HG02884 (cell line): ENCODE measurements at regions not wholly inside any gene's neighbourhood (a gene's known extent, or its start where the extent isn't known, plus 50 kb on each side); places are given as distances from the start of the nearest gene placed in this dataset.
"Not testable (repeated sequence)": the region's sequence is repeated elsewhere in the genome, so short reads cannot be mapped to it uniquely, and the experiment has no call there.

Experiments
- ATAC-seq: cut with Tn5 transposase; IDR thresholded peaks from one replicate; pipeline ENCODE4 v1.9.1; 2021; ENCODE audit warnings: mild to moderate bottlenecking, moderate library complexity; ENCODE audit not compliant: unreplicated experiment

DNA sequence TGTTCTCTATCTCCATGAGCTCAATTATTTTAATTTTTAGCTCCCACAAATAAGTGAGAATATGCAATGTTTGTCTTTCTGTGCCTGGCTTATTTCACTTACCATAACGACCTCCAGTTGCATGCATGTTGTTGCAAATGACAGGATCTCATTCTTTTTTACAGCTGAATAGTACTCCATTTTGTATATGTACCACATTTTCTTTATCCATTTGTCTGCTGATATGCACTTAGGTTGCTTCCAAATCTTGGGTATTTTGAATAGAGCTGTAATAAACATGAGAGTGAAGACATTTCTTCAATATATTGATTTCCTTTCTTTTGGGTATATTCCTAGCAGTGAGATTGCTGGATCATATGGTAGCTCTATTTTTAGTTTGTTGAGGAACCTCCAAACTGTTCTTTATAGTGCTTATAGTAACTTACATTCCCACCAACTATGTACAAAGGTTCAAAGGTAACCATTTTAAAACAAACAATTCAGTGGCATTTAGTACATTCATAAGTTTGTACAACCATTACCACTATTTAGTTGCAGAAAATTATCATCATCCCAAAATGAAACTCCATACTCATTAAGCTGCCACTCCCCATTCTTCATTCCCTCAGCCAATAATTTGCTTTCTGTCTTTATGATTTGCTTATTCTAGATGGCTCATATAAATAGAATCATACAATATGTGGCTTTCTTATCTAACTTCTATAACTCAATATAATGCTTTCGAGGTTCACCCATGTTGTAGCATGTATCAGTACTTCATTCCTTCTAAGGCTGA, 255.9 kb upstream of the NFIA start:
- ATAC-seq = no peak

DNA sequence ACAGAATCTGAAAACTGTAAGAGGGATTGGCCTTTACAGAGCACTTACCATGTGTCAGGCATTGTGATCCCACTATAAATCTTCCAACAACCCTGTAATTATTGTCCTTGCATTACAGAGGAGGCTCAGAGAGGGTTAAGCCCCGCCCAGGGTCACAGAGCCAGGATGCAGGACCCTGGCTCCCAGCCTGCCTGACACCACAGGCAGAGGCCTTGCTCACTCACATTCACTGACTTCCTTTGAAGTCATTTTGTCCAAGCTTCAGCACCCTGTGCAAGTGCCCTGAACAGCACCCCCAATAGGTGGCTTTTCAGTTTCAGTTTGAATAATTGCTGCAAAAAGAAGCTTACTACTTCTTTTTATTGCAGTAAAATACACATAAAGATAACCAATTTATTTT, 256.8 kb upstream of the NFIA start:
- ATAC-seq = no peak

DNA sequence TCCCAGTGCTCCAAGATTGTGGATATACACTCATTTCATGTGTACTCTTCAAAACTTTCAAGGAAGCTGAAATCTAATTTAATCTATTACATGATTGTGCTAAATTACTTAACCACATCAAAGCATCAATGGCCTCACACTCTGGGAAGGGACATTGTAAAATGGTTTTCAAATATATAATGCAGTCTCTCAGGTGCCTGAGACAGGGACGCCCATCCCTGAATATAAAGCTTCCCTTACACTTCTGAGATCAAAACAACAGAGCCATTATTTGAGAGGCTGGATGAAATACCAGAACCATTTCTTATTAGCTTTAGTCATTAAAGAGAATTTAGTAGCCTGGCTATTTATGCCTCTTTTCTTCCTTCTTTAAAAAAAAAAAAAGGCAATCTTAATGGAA, 259.2 kb upstream of the NFIA start:
- no peak for ATAC-seq

DNA sequence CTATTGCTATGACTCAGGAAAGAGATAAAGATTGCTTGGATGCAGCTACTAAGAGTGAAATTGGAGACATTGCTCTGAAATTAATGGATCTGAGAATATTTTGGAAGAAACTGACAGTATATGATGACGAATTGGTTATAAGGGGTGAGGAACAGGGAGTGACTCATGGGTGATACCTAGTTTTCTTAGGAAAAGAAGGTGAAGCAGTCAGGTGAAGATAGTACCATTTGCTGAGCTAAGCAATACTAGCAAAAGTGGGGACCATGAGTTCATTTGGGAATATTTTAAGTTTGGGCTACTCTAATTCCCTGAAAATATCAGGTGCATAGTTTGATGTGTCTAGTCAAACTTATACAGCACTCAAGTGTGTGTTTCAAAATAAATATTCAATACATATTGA, 260.1 kb upstream of the NFIA start:
- ATAC-seq = no peak

DNA sequence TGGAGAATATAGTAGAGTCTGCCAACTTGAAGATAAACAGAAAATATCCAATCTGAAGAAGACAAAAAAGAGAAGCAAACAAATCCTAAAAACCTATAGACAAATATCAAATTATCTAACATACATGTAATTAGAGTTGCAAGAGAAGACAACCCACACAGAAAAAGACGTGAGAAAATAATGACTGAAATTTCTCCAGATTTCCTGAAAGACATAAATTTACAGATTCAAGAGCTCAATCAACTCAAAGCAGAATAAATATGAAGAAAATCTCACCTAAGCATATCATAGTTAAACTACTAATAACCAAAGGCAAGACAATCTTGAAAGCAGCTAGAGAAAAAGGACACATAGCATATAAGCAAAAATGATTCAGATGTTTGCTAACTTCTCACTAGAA, 261.2 kb upstream of the NFIA start:
- no peak for ATAC-seq

DNA sequence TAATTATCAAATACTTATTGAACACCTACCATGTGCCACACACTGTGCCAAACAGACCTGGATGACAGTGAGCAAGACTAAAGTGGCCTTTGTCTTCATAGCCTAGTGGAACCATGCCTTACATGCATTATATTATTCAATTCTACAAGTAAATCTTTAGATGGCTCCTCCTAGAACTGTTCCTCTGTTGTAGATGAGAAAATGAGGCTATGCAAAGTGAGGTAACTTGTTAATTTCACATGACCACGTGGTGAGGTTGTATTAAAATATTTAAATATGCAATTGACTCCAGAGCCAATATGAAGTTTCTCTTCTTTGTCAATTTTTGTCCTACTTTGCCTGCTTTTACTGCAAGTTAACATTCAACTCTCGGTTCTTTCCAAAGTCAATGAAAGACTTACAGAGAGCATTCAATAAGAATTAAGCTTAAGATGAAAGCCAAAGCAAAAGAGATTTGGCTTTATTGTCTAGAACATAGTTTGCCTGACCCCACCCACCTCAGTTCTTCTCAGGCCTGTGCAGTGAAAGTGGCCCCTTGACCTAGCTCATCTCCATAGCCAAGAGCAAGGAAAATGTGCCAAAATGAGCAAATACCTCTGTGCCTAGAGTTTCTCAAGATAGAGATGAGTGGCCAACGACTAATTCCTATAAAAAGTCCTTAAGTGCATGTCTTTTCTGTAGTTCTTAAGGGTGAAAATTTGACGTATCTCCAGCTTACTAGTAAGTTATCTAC, 263.2 kb upstream of the NFIA start:
- no peak for ATAC-seq

DNA sequence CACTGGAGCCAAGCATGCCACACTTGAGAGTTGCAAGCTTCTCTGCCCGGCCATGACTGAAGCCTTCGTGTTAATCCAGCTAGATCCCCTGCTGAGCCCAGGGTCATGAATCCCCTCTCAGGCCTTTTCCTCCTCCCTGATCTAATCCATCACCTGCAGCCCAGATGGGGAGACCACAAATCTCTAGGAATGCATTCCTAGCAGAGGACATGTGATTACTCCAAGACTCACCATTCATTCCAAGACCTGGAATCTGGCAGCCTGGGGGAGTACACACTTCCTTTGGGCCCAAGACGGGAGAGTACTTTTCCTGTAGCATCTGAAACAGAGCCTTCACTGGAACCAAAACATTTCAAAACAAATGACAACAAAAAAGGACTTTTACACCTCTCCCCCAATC, 269.3 kb upstream of the NFIA start:
- ATAC-seq = no peak

DNA sequence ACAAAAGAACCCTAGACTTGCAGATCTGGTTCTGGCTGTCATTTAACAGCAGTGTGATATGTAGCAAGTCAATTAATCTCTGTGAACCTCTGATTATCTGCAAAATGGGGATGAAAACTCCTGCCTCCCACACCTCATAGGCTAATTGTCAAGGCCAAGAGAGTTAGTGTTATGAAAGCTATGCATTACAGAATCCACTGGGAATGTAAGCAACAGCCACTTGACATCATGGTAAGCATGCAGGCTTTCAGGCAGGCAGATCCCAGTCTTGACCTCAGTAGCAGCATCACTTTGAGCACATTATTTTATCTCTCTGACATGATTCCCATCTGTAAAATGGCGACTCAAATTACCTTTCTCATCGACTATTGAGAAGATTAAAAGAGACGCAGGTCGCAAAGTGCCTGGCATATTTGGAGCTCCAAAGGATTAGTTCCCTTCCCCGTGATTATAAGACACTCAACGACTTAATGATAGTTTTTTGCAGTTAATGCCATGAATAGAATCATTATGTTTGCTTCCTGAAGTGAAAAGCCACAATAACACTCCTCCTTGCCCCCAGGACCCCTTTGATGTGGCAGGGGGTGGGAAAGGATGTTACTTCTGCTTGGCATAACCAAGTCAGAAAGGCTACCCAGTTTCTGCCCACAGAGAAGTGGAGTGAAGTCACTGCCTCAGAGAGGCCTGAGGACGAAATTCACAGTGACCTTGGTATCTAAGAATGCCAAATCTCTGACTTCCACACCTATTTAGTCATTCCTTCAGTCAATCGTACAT, 273.0 kb upstream of the NFIA start:
- no peak for ATAC-seq

DNA sequence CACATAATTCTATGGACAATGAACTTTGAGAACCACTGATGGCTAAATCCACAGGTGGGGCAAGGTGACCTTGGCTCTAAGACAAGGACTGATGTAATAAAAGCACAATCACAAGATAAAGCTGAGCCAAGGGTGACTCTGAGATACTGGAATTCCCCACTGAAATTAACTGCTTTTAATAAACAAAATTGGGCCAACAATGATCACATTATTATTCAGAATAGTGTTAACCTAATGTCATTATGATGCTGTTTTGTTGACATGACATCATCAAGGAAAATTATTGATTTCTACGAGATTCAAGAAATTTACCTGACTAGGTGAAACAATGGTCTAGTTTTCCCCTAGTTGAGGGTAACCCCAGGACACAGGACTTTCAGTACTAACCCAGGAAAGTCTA, 273.7 kb upstream of the NFIA start:
- no peak for ATAC-seq

DNA sequence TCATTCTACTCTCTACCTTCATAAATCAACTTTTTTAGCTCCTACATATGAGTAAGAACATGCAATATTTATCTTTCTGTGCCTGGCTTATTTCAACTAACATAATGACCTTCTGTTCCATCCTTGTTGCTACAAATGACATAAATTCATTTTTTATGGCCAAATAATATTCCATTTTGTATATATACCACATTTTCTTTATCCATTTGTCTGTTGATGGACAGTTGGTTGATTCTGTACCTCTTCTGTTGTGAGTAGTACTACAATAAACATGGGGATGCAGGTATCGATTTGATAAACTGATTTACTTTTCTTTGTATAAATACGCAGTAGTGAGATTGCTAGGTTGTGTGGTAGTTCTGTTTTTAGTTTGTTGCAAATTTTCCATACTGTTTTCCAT, 279.5 kb upstream of the NFIA start:
- no peak for ATAC-seq

DNA sequence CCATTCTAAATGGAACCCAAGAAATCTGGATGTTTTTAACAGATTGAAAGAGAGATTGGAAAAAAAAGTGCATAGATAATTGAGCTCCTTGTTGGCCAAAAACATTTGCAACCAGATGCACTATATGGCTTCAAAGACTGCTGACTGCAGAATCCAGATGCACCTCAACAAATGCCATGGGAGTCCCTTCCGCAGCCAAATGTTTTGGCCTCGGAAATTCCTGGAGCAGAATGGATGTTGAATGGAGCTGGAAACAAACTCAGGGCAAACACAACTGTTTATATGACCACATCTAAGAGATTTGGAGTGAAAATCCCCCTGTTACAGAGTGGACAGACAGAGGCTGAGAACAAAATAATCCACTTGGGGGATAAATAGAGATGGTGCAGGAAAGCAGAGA, 285.0 kb upstream of the NFIA start:
- no peak for ATAC-seq

DNA sequence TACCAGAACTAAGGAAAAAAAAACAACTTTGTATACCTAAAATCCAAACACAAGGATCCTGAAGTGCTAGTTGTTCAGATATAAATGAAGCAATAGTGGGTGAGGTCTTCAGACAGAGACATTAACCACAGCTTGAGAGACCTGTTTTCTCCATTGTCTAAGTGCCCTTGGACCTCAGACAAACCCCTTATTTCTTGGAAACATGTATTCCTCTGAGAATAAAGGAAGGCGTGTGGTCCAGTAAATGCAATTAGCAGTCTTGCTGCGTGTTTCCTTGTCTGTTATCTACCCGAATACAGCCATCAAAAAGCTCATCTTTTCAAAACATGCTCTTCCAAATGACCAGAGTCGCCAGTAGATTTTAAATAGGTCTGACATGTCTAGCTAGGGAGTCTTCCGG, 291.1 kb upstream of the NFIA start:
- ATAC-seq = no peak

DNA sequence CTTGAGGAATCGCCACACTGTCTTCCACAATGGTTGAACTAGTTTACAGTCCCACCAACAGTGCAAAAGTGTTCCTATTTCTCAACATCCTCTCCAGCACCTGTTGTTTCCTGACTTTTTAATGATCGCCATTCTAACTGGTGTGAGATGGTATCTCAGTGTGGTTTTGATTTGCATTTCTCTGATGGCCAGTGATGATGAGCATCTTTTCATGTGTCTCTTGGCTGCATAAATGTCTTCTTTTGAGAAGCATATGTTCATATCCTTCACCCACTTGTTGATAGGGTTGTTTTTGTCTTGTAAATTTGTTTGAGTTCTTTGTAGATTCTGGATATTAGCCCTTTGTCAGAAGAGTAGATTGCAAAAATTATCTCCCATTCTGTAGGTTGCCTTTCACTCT, 309.3 kb upstream of the NFIA start:
- ATAC-seq = not testable (repeated sequence)

DNA sequence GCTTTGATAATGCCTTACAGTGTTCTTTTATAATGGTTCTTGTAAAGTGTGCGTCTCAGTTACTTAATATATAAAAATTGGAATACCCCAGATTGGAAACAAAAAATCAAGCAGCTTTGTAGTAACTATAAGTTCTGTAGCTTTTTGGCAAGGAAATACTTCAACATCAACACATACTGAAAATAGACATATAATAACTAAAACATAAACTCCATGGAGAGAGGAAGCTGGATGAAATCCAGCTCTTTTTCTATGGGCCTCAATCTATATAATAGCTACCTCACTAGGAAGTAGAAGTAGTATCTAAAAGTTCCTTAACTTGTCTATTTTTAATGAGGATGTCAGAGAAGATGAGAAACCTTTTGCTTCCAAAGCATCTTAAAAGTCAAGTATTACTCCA, 313.3 kb upstream of the NFIA start:
- ATAC-seq = no peak

DNA sequence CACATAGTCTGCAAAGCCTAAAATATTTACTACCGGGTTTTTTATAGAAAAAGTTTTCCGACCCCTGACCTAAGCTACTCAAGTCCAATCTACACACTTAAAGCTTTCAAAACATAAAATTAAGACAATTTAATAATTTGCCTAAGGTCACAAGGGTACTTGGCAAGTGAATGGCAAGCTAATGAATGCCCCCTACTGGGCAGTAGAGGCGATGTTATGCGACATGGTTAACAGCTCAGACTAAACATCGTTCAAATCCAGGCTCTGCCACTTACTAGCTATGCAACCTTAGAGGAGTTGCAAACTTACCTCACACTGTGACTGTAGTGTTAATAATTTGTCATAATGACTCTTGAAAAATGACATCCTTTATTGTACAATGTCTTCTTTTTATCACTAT, 317.2 kb upstream of the NFIA start:
- no peak for ATAC-seq

DNA sequence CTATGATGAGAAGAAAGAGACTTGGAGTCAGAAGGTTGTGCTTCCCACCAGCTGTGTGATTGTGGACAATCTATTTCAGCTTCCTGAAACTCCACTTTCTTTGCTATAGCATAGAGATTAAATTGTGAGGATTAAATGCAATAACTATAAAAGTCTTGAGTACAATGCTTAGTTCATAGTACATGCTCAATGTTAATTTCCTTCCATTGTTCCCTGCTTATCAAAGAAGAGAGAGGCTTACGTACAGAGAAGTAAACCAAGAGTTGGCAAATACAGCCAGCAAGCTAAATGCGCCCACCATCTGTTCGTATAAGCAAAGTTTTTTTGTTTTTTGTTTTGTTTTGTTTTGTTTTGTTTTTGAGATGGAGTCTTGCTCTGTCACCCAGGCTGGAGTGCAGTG, 317.9 kb upstream of the NFIA start:
- no peak for ATAC-seq

DNA sequence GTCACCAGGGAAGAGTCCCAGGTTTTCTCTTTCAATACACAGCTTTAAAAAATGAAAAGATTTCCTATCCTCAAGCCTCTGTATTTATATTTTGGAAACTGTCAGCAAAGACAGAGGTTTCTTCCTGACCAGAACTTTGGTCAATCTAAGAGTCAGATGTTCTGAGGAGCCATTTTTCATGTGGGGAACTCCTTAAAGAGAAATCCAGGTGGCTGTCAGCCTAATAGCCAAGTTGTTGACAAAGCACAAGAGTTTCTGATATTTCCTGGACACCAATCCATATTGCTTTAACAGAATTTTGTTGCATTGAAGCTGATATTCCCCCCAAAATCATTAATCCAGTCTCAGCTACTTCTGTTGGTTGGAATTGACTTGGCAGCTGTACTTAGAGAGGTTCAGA, 318.6 kb upstream of the NFIA start:
- no peak for ATAC-seq

DNA sequence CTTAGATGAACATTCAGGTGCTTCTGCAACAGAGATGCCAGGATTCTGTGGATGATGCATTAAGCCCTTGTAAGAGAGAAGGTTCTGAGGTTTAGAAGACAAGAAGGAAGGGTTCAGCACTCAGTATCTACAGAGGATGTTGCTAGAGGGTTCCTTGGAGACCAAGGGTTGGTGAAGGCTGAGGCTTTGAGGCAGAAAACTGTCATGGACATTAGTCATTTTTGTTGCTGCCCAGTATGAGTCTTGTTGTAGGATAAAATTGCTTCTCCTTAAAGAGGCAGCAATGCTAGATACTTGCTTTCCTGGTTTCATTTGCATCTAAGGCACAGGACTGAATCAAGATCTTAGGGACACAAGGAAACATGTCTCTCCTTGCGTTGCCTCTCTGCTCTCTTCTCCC, 319.4 kb upstream of the NFIA start:
- ATAC-seq = no peak

DNA sequence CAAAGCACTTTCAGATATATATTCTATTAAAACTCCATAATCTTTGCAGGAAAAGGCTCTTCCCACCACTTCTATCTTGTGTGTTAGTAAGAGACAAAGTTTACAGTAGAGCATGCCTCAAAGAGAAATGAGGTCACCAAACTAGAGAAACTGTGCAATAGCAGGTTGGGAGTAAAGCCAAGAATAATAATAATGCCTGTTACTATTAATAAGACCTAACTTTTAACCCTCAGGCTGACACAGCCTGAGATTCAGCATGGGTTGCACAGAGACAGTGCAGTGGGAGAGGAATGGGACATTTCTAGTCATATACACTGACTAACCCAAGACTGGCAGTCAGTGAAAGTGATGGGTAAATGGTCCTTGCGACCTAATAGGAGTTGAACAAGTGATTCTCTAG, 320.2 kb upstream of the NFIA start:
- ATAC-seq = no peak

DNA sequence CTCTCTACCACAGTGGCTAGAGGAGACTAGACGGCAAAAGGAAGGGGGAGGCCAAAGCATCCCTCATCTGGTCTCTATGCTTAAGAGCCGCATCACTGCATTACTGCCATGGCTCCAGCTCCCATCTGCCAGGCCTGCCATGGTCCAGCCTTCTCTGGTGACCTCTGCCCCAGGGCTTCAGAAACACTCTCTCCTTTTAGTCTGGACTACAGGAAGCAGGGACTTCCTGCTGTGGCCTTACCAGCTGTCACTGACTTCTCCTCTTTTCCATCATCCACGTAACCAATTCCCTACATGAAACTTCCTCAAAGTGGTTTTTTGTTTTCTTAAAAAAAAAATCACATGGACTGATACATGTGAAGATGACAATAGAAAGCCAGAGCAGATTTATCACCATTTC, 323.1 kb upstream of the NFIA start:
- ATAC-seq = no peak

DNA sequence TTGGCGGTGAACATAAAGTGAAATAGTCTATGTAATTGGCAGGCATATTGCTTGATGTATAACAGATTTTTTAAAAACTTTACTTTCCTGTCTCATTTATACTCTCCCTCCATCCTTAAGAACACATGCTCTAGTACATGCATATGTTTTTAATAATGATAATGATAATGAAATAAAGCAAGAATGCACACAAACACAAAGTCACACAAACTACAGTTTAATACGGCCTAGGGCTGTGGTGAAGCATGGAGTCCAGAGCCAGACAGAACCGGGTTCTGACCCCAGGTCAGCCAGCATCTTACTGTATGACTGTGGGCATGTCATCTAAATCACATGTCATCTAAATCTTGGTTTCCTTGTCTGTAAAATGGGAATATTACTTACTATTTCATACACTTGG, 324.9 kb upstream of the NFIA start:
- no peak for ATAC-seq
